ENCODE measurements at regions not wholly inside any gene's neighbourhood (a gene's known extent, or its start where the extent isn't known, plus 50 kb on each side); places are given as distances from the start of the nearest gene placed in this dataset.

DNA sequence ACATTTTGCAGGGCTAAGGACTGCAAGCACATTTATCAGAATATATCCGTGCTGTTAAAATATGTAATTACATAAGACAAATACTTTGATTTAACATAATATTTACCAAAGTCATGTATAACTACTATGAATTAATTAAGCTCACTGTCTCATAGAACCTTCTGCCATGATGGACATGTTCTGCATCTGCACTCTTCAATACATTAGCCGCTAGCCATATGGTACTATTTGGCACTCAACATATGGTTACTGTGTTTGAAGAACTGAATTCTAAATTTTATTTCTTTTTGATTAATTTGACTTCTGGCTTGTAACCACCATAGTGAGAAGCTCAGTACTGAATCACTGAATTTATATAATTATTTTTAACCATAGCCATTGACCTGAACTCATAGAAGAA lies 427.0 kb upstream of the TRAM1L1 start:
- peaks cover 0 to 8% (median 4%) of the 10 kb centered on the region in 7 donors for H3K9me3 Mint-ChIP-seq

DNA sequence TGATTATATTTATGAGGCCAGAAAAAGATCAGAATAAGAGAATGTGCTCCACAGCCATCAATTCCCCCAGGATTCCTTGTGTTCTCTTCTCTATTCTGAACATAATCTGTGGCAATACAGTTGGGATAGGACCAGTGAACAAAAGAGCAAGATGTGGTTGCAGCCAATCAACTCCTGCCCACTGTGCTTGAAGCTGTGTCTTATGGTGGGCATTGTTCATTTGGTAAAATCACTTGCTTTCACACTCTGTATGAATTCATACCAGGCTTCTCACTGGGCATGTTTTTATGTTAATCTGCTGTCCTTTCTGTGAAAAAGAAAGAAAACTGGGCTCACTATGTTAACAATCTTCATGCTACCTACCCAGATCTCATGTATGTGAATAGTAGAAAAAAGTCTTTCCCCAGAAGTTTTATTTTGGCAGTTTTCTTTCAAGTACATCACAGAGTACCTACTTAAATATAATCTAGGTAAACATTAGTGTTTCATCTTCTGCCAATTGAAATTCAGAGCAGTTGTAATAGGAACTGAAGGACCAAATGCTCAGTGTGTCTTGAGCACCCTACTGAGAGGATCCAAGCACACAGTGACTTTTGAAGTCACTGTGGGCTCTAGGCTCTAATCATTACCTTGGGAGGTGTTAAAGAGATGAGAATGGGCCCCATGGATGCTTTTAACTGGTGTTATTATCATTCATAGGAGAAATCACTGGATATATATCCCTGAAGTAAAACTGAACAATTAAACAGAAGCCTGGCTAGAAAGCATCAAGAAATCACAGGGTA lies 429.2 kb upstream of the TRAM1L1 start:
- Mint-ChIP-seq H3K27me3 (no peaks in the 10 kb centered on the region), H3K27ac (no peak overlapping the region), H3K36me3 (no peaks in the 10 kb centered on the region), H3K9me3 (peaks cover 3 to 24% (median 7%) of the 10 kb centered on the region in 7 donors), H3K4me1 (no peaks in the 10 kb centered on the region), H3K4me3 (no peak overlapping the region)
- Histone ChIP-seq H3K9me3 (ENCODE audit: control insufficient read depth in 2 of 2, low read length in 2 of 2) (no peaks in the 10 kb centered on the region), H3K4me3 (ENCODE audit: low read depth, low read length) (no peak overlapping the region), H3K4me1 (ENCODE audit: control insufficient read depth, insufficient read depth, low read length, poor library complexity, severe bottlenecking) (no peaks in the 10 kb centered on the region), H3K27me3 (ENCODE audit: control insufficient read depth, insufficient read depth, low read length) (no peaks in the 10 kb centered on the region), H3K36me3 (ENCODE audit: control insufficient read depth, insufficient read depth, low read length) (no peaks in the 10 kb centered on the region), H3K27ac (ENCODE audit: insufficient read depth, low read length, poor library complexity, severe bottlenecking) (no peak overlapping the region)
- DNase-seq (no peak), ATAC-seq (ENCODE audit: low read depth in 2 of 2) (no peak)

More for the DNA sequence above, 427.0 kb upstream of the TRAM1L1 start:
- Mint-ChIP-seq H3K27ac (no peak overlapping the region), H3K27me3 (no peaks in the 10 kb centered on the region), H3K4me1 (no peaks in the 10 kb centered on the region), H3K36me3 (no peaks in the 10 kb centered on the region), H3K4me3 (no peak overlapping the region)
- no peaks in the 10 kb centered on the region for H3K4me1 ChIP-seq (ENCODE audit: control insufficient read depth, insufficient read depth, low read length, poor library complexity, severe bottlenecking)
- H3K4me3 ChIP-seq (ENCODE audit: low read depth, low read length): no peak overlapping the region
- H3K9me3 ChIP-seq (ENCODE audit: control insufficient read depth in 2 of 2, low read length in 2 of 2): no peaks in the 10 kb centered on the region
- no peak for ATAC-seq (ENCODE audit: low read depth in 2 of 2)
- no peaks in the 10 kb centered on the region for H3K27me3 ChIP-seq (ENCODE audit: control insufficient read depth, insufficient read depth, low read length)
- no peaks in the 10 kb centered on the region for H3K36me3 ChIP-seq (ENCODE audit: control insufficient read depth, insufficient read depth, low read length)
- DNase-seq: no peak
- no peak overlapping the region for H3K27ac ChIP-seq (ENCODE audit: insufficient read depth, low read length, poor library complexity, severe bottlenecking)

DNA sequence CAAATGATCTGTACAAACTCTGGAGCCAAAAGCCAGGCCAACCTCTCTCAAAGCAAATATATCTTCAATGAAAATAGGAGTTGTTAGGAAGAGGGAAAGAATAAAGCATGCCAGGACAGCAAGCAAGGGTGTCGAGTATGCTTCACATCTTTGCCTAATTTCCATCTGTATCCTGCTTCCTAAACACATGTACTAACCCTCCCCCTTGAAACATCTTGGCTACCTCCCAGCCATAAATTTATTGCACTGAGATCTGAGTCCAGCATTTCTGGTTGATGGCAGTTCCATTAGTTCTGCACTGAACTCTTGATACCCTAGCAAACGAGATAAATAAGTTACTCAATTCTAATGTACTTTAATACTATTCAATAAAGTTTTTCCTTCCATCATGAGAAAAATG lies 430.5 kb upstream of the TRAM1L1 start:
- Histone ChIP-seq H3K27me3 (ENCODE audit: control insufficient read depth, insufficient read depth, low read length) (no peaks in the 10 kb centered on the region), H3K36me3 (ENCODE audit: control insufficient read depth, insufficient read depth, low read length) (no peaks in the 10 kb centered on the region), H3K4me1 (ENCODE audit: control insufficient read depth, insufficient read depth, low read length, poor library complexity, severe bottlenecking) (no peaks in the 10 kb centered on the region), H3K4me3 (ENCODE audit: low read depth, low read length) (no peak overlapping the region), H3K9me3 (ENCODE audit: control insufficient read depth in 2 of 2, low read length in 2 of 2) (no peaks in the 10 kb centered on the region), H3K27ac (ENCODE audit: insufficient read depth, low read length, poor library complexity, severe bottlenecking) (no peak overlapping the region)
- Mint-ChIP-seq H3K36me3 (no peaks in the 10 kb centered on the region), H3K4me1 (no peaks in the 10 kb centered on the region), H3K9me3 (peaks cover 3 to 26% (median 7%) of the 10 kb centered on the region in 7 donors), H3K27ac (no peak overlapping the region), H3K4me3 (no peak overlapping the region), H3K27me3 (no peaks in the 10 kb centered on the region)
- ATAC-seq (ENCODE audit: low read depth in 2 of 2) (no peak), DNase-seq (no peak)

DNA sequence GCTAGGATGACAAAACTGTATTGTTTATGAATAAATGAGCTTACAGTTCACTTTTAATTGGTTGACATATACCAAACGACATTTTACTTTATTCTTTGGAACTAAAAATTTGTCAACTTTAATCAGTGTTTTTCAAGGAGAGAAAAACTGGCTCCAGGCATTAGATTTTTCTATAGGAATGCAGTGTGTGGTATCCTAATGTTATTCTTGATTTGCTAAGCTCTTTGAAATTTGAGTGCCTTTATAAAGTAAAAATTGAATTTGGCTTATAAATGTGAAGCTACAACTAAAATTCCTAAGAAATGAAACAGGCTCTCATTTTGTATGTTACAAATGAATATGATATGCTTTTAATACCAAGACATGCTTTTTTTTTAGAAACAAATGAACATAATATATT lies 442.2 kb upstream of the TRAM1L1 start:
- H3K36me3 Mint-ChIP-seq: no peaks in the 10 kb centered on the region
- H3K36me3 ChIP-seq (ENCODE audit: control insufficient read depth, insufficient read depth, low read length): no peaks in the 10 kb centered on the region
- H3K27ac ChIP-seq (ENCODE audit: insufficient read depth, low read length, poor library complexity, severe bottlenecking): no peak overlapping the region
- ATAC-seq (ENCODE audit: low read depth in 2 of 2) (no peak), DNase-seq (no peak)
- H3K4me1 Mint-ChIP-seq: no peaks in the 10 kb centered on the region
- no peaks in the 10 kb centered on the region for H3K9me3 ChIP-seq (ENCODE audit: control insufficient read depth in 2 of 2, low read length in 2 of 2)
- no peaks in the 10 kb centered on the region for H3K27me3 ChIP-seq (ENCODE audit: control insufficient read depth, insufficient read depth, low read length)
- no peaks in the 10 kb centered on the region for H3K27me3 Mint-ChIP-seq
- H3K4me1 ChIP-seq (ENCODE audit: control insufficient read depth, insufficient read depth, low read length, poor library complexity, severe bottlenecking): no peaks in the 10 kb centered on the region
- no peak overlapping the region for H3K27ac Mint-ChIP-seq
- no peak overlapping the region for H3K4me3 ChIP-seq (ENCODE audit: low read depth, low read length)
- no peak overlapping the region for H3K4me3 Mint-ChIP-seq
- H3K9me3 Mint-ChIP-seq: peaks cover 0 to 8% (median 2%) of the 10 kb centered on the region in 7 donors

DNA sequence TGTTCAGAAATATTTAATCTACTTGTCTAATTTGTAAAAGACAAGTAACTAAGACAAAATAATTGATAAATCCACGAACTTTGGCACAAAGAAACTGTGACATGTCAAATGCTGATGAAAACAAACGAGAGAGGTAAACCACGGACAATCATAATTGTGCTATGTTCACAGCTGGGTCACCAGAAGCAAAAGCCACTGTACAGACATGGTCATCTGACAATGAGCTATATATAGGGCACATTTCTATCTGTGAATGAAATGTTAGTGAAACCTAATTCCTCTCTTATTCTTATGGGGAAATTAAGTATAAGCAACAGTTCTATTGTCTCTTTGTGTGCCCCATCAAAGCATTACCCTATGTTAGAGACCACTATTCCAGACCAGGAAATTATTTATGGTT lies 444.0 kb upstream of the TRAM1L1 start:
- Histone ChIP-seq H3K4me3 (ENCODE audit: low read depth, low read length) (no peak overlapping the region), H3K27me3 (ENCODE audit: control insufficient read depth, insufficient read depth, low read length) (no peaks in the 10 kb centered on the region), H3K36me3 (ENCODE audit: control insufficient read depth, insufficient read depth, low read length) (no peaks in the 10 kb centered on the region), H3K27ac (ENCODE audit: insufficient read depth, low read length, poor library complexity, severe bottlenecking) (no peak overlapping the region), H3K4me1 (ENCODE audit: control insufficient read depth, insufficient read depth, low read length, poor library complexity, severe bottlenecking) (no peaks in the 10 kb centered on the region), H3K9me3 (ENCODE audit: control insufficient read depth in 2 of 2, low read length in 2 of 2) (no peaks in the 10 kb centered on the region)
- Mint-ChIP-seq H3K4me1 (no peaks in the 10 kb centered on the region), H3K27ac (no peak overlapping the region), H3K9me3 (peaks cover 0 to 15% (median 4%) of the 10 kb centered on the region in 7 donors), H3K27me3 (no peaks in the 10 kb centered on the region), H3K4me3 (no peak overlapping the region), H3K36me3 (no peaks in the 10 kb centered on the region)
- DNase-seq (no peak), ATAC-seq (ENCODE audit: low read depth in 2 of 2) (no peak)

DNA sequence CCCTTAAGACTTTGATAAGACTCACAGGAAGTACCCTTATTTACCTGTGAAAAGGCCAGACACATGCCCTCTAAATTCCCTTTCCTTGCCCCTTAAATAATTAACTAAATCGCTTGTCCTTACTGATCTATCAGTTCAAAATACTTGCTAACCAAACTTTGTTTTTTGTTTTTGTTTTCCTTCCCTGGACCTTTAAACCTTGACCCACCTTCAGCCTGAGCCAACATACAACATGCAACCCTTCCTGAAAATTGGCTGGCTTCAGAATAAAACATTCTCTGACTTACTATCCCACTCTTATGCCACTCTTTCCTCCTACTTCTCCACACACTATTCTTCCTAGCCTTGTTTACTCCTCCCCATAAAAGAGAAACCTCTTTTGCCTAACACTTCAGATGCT lies 448.1 kb upstream of the TRAM1L1 start:
- no peaks in the 10 kb centered on the region for H3K4me1 Mint-ChIP-seq
- H3K4me3 ChIP-seq (ENCODE audit: low read depth, low read length): no peak overlapping the region
- no peaks in the 10 kb centered on the region for H3K36me3 ChIP-seq (ENCODE audit: control insufficient read depth, insufficient read depth, low read length)
- no peak overlapping the region for H3K27ac Mint-ChIP-seq
- H3K9me3 Mint-ChIP-seq: peaks cover 0 to 18% (median 2%) of the 10 kb centered on the region in 7 donors
- H3K4me3 Mint-ChIP-seq: no peak overlapping the region
- H3K27ac ChIP-seq (ENCODE audit: insufficient read depth, low read length, poor library complexity, severe bottlenecking): no peak overlapping the region
- no peak for ATAC-seq (ENCODE audit: low read depth in 2 of 2)
- H3K9me3 ChIP-seq (ENCODE audit: control insufficient read depth in 2 of 2, low read length in 2 of 2): no peaks in the 10 kb centered on the region
- DNase-seq: no peak
- no peaks in the 10 kb centered on the region for H3K27me3 Mint-ChIP-seq
- H3K27me3 ChIP-seq (ENCODE audit: control insufficient read depth, insufficient read depth, low read length): no peaks in the 10 kb centered on the region
- no peaks in the 10 kb centered on the region for H3K36me3 Mint-ChIP-seq
- H3K4me1 ChIP-seq (ENCODE audit: control insufficient read depth, insufficient read depth, low read length, poor library complexity, severe bottlenecking): no peaks in the 10 kb centered on the region

DNA sequence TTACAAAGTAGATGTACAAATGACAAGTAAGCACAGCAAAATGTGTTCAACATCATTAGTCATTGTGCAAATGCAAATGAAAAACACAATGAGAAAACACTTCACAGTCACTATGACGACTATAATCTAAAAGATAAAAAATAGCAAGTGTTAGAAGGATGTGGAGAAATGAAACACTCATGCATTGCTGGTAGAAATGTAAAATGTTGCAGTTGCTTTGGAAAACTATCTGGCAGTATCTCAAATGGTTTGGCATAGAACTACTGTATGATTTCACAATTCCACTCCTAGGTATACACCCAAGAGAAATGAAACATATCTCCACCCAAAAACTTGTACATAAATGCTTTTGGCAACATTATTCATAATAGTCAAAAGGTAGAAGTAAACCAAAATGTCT lies 459.7 kb upstream of the TRAM1L1 start:
- peaks cover 0 to 16% (median 2%) of the 10 kb centered on the region in 7 donors for H3K9me3 Mint-ChIP-seq
- DNase-seq: no peak
- H3K4me1 Mint-ChIP-seq: no peaks in the 10 kb centered on the region
- H3K4me3 Mint-ChIP-seq: no peak overlapping the region
- ATAC-seq (ENCODE audit: low read depth in 2 of 2): no peak
- no peaks in the 10 kb centered on the region for H3K4me1 ChIP-seq (ENCODE audit: control insufficient read depth, insufficient read depth, low read length, poor library complexity, severe bottlenecking)
- H3K36me3 Mint-ChIP-seq: no peaks in the 10 kb centered on the region
- no peaks in the 10 kb centered on the region for H3K27me3 ChIP-seq (ENCODE audit: control insufficient read depth, insufficient read depth, low read length)
- no peaks in the 10 kb centered on the region for H3K27me3 Mint-ChIP-seq
- no peak overlapping the region for H3K4me3 ChIP-seq (ENCODE audit: low read depth, low read length)
- no peak overlapping the region for H3K27ac Mint-ChIP-seq
- H3K36me3 ChIP-seq (ENCODE audit: control insufficient read depth, insufficient read depth, low read length): no peaks in the 10 kb centered on the region
- H3K9me3 ChIP-seq (ENCODE audit: control insufficient read depth in 2 of 2, low read length in 2 of 2): no peaks in the 10 kb centered on the region
- H3K27ac ChIP-seq (ENCODE audit: insufficient read depth, low read length, poor library complexity, severe bottlenecking): no peak overlapping the region

DNA sequence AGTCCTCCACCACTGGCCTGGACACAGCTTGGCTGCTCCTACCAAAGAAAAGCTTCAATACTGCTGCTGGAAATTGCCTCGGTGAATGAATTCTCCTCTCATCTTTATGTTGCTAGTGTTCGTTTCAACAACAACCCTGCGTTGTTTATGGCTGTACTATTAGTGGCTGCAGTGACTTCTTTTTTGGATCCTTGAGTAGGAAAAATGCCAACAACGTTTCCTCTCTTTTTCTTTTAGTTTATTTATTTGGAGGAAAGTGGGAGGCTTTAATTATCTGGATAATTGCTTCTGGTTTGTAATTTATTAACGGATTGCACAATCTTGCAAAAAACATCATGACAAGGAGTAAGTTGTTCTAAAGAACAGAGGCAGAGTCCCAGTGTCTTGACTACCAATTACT lies 464.1 kb upstream of the TRAM1L1 start:
- Histone ChIP-seq H3K36me3 (ENCODE audit: control insufficient read depth, insufficient read depth, low read length) (no peaks in the 10 kb centered on the region), H3K9me3 (ENCODE audit: control insufficient read depth in 2 of 2, low read length in 2 of 2) (no peaks in the 10 kb centered on the region), H3K27ac (ENCODE audit: insufficient read depth, low read length, poor library complexity, severe bottlenecking) (no peak overlapping the region), H3K27me3 (ENCODE audit: control insufficient read depth, insufficient read depth, low read length) (no peaks in the 10 kb centered on the region), H3K4me3 (ENCODE audit: low read depth, low read length) (no peak overlapping the region), H3K4me1 (ENCODE audit: control insufficient read depth, insufficient read depth, low read length, poor library complexity, severe bottlenecking) (no peaks in the 10 kb centered on the region)
- Mint-ChIP-seq H3K4me3 (no peak overlapping the region), H3K4me1 (no peaks in the 10 kb centered on the region), H3K36me3 (no peaks in the 10 kb centered on the region), H3K9me3 (peaks cover 0 to 24% (median 2%) of the 10 kb centered on the region in 7 donors), H3K27ac (no peak overlapping the region), H3K27me3 (no peaks in the 10 kb centered on the region)
- DNase-seq (no peak), ATAC-seq (ENCODE audit: low read depth in 2 of 2) (no peak)

Data from CD4-positive, CD25-positive, alpha-beta regulatory T cell (primary cell).